HCT116 (cell line): ENCODE measurements at regions not wholly inside any gene's neighbourhood (a gene's known extent, or its start where the extent isn't known, plus 50 kb on each side); places are given as distances from the start of the nearest gene placed in this dataset.

ENCODE experiments used
- ATAC-seq: fragments of 200-7000 bp; cut with Tn5 transposase; 2 replicates; pipeline ENCODE4 v1.9.1; 2020; ENCODE audit warnings: mild to moderate bottlenecking, moderate library complexity
- BruUV-seq: library from RNA; stranded (reverse); fragments of 400-500 nt; replicated peaks from 2 replicates; lab custom pipeline; 2021; lab: Mats Ljungman, UMichigan
- CTCF ChIA-PET: fragments of 300-600 bp; sonication (Branson Sonifier 250); formaldehyde crosslinking; loops from one replicate; lab custom pipeline; 2021; ENCODE audit warnings: antibody characterized with exemption; lab: Charles Lee
- POLR2A ChIA-PET: fragments of 300-600, 350-600 bp; sonication (Branson Sonifier 250); formaldehyde crosslinking; loops from one replicate; lab custom pipeline; 2021; ENCODE audit warnings: antibody characterized with exemption; lab: Charles Lee
- RAD21 ChIA-PET, 2 experiments: fragments of 300-600 bp; sonication (Branson Sonifier 250); formaldehyde crosslinking; loops; one replicate each; lab custom pipeline; 2023; ENCODE audit warnings: low total read pairs in 2 of 2; ENCODE audit not compliant: uncharacterized antibody in 2 of 2, unreplicated experiment in 2 of 2, low non-redundant PET in 1 of 2; lab: Charles Lee
- DNase-seq: peaks from one replicate; pipeline ENCODE4 v3.0.0-alpha.2; 2010; ENCODE audit warnings: low read depth, low spot score
- H2AFZ ChIP-seq: fragments of 200-600 bp; shearing (Covaris generic), sonication (generic); 2 replicates; pipeline ENCODE4 v1.6.1; 2017; ENCODE audit warnings: low read depth, mixed run types, mixed read lengths, antibody characterized with exemption, low read length; ENCODE audit not compliant: poor library complexity, severe bottlenecking
- H3K27ac ChIP-seq: 2 replicates; pipeline ENCODE4 v1.5.1; 2012; ENCODE audit warnings: low read depth, low read length
- H3K27me3 ChIP-seq: fragments of 200-600 bp; sonication (generic); 2 replicates; pipeline ENCODE4 v1.6.1; 2016; ENCODE audit warnings: mixed run types, low read length, mixed read lengths; ENCODE audit not compliant: insufficient read depth
- H3K36me3 ChIP-seq, 2 experiments: fragments of 200-500 bp in 1 of 2; fragments of 200-600 bp in 1 of 2; sonication (Bioruptor generic) in 1 of 2; sonication (generic) in 1 of 2; 2 replicates each; pipeline versions ENCODE4 v1.5.1 to v1.6.1; 2014 to 2016; ENCODE audit warnings: low read length in 2 of 2, inconsistent platforms in 1 of 2, mixed read lengths in 1 of 2, mixed run types in 1 of 2; ENCODE audit not compliant: insufficient read depth in 2 of 2, control insufficient read depth in 1 of 2
- H3K4me1 ChIP-seq, 2 experiments: fragments of 200-600 bp in 1 of 2; sonication (generic) in 1 of 2; 2 replicates each; pipeline versions ENCODE4 v1.5.1 to v1.6.1; 2012 to 2017; ENCODE audit warnings: low read length in 2 of 2, inconsistent platforms in 1 of 2, mild to moderate bottlenecking in 1 of 2, mixed read lengths in 1 of 2, mixed run types in 1 of 2, moderate library complexity in 1 of 2; ENCODE audit not compliant: insufficient read depth in 2 of 2, control insufficient read depth in 1 of 2
- H3K4me2 ChIP-seq: fragments of 200-600 bp; sonication (generic); 2 replicates; pipeline ENCODE4 v1.6.1; 2017; ENCODE audit warnings: mixed run types, low read length, mixed read lengths
- H3K4me3 ChIP-seq, 2 experiments: fragments of 200-600 bp in 1 of 2; sonication (generic) in 1 of 2; replicated peaks in 1 of 2; 2 replicates each; pipeline ENCODE4 v1.5.1; 2011 to 2016; ENCODE audit warnings: low read length in 2 of 2, control low read depth in 1 of 2, low read depth in 1 of 2, mild to moderate bottlenecking in 1 of 2, mixed read lengths in 1 of 2, mixed run types in 1 of 2
- H3K79me2 ChIP-seq: fragments of 200-600 bp; sonication (generic); 2 replicates; pipeline ENCODE4 v1.6.1; 2017; ENCODE audit warnings: mild to moderate bottlenecking, mixed run types, low read length, moderate library complexity, mixed read lengths; ENCODE audit not compliant: insufficient read depth
- H3K9ac ChIP-seq: fragments of 200-600 bp; sonication (generic); 2 replicates; pipeline ENCODE4 v1.6.1; 2016; ENCODE audit warnings: low read length, mixed read lengths
- H3K9me2 ChIP-seq: fragments of 200-600 bp; sonication (generic), shearing (Covaris generic); 2 replicates; pipeline ENCODE4 v1.6.1; 2017; ENCODE audit warnings: mixed run types, mild to moderate bottlenecking, moderate library complexity; ENCODE audit not compliant: insufficient read depth
- H3K9me3 ChIP-seq, 2 experiments: fragments of 200-500 bp in 1 of 2; fragments of 200-600 bp in 1 of 2; sonication (Bioruptor generic) in 1 of 2; sonication (generic) in 1 of 2; 2 replicates each; pipeline ENCODE4 v1.6.1; 2014 to 2017; ENCODE audit warnings: low read length in 2 of 2, mixed read lengths in 2 of 2, inconsistent platforms in 1 of 2, low read depth in 1 of 2, mild to moderate bottlenecking in 1 of 2, mixed run types in 1 of 2, moderate library complexity in 1 of 2; ENCODE audit not compliant: control insufficient read depth in 1 of 2, insufficient read depth in 1 of 2
- H4K20me1 ChIP-seq: fragments of 200-600 bp; sonication (generic), shearing (Covaris generic); 2 replicates; pipeline ENCODE4 v1.6.1; 2017; ENCODE audit warnings: mixed run types, mild to moderate bottlenecking, moderate library complexity; ENCODE audit not compliant: insufficient read depth
- SIN3A ChIP-seq: IDR thresholded peaks from 2 replicates; pipeline ENCODE4 v1.6.1; 2012; ENCODE audit warnings: low read depth
- SRF ChIP-seq: IDR thresholded peaks from 2 replicates; pipeline ENCODE4 v1.6.1; 2012; ENCODE audit warnings: low read depth
- ZBTB33 ChIP-seq: IDR thresholded peaks from 2 replicates; pipeline ENCODE4 v1.6.1; 2011; ENCODE audit warnings: mild to moderate bottlenecking, low read length, moderate library complexity; ENCODE audit not compliant: insufficient replicate concordance; ENCODE audit errors: extremely low read depth
- intact Hi-C: fragments of 100-400 bp; cut with micrococcal nuclease; formaldehyde crosslinking; loops from 2 replicates; pipeline ENCODE4 v1.10.0; 2022

- ChIA-PET RAD21 (no interaction called here), CTCF (no interaction called here), POLR2A (no interaction called here)
- H4K20me1 ChIP-seq, result no peaks in the 10 kb centered on the region
- H3K9ac ChIP-seq, result no peak overlapping the region
- H3K9me3 ChIP-seq, result no peaks in the 10 kb centered on the region
- ATAC-seq (no peak), DNase-seq (no peak)
- BruUV-seq, result no TSS peak
- no peak overlapping the region for H3K4me2 ChIP-seq
- intact Hi-C loops, result no loop called here
- H3K27me3 ChIP-seq, result no peaks in the 10 kb centered on the region
- no peaks in the 10 kb centered on the region for H3K36me3 ChIP-seq
- no peak overlapping the region for H3K4me3 ChIP-seq
- TF ChIP-seq ZBTB33, result no peak
- no peaks in the 10 kb centered on the region for H3K4me1 ChIP-seq
- H3K27ac ChIP-seq, result no peak overlapping the region
- H3K9me2 ChIP-seq, result no peaks in the 10 kb centered on the region
- no peaks in the 10 kb centered on the region for H3K79me2 ChIP-seq
- H2AFZ ChIP-seq, result no peak overlapping the region
Observed at GRCh38 chr3:86772699-86773098, 218.2 kb downstream of the VGLL3 start.

GRCh38 chr3:86771741-86772512 lies 219.0 kb downstream of the VGLL3 start:
- Histone ChIP-seq H3K36me3 (no peaks in the 10 kb centered on the region), H3K27ac (no peak overlapping the region), H2AFZ (no peak overlapping the region), H3K9me3 (no peaks in the 10 kb centered on the region), H3K4me1 (no peaks in the 10 kb centered on the region), H3K4me3 (no peak overlapping the region), H3K9ac (no peak overlapping the region), H3K4me2 (no peak overlapping the region), H3K27me3 (no peaks in the 10 kb centered on the region), H3K79me2 (no peaks in the 10 kb centered on the region), H3K9me2 (no peaks in the 10 kb centered on the region), H4K20me1 (no peaks in the 10 kb centered on the region)
- ChIA-PET RAD21 (no interaction called here), CTCF (no interaction called here), POLR2A (no interaction called here)
- no TSS peak for BruUV-seq
- ATAC-seq, result no peak
- DNase-seq, result no peak
- TF ChIP-seq SIN3A (no peak), SRF (no peak)
- TF ChIP-seq, all 23 proteins: peak for 0
- intact Hi-C loops, result no loop called here
